ENCODE measurements at regions not wholly inside any gene's neighbourhood (a gene's known extent, or its start where the extent isn't known, plus 50 kb on each side); places are given as distances from the start of the nearest gene placed in this dataset.

DNA sequence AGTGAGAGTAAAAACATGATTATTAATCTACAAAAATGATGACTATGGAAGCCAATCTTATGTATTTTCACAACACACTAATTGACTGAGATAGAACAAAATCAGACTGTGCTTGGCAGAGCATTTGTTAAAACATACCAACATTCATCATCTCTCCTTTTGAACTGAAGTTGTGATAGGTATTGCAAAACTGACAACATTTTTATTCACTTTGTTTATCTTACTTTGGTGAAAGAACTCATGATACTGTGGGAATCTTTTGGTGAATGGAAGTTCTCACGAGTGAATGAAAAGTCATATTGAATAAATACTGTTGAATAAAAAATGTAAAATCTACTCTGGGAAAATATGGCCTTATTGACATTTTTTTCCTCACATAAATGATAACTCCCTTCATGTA is 1430.2 kb upstream of the PIK3C3 start:
- H3K4me3 ChIP-seq: no peak overlapping the region
- DNase-seq: no peak
- no peaks in the 10 kb centered on the region for H3K4me1 ChIP-seq
- no peak for TF ChIP-seq POLR2A (IDR thresholded peaks at IDR 0.05)
- TF ChIP-seq, protein P1, sequence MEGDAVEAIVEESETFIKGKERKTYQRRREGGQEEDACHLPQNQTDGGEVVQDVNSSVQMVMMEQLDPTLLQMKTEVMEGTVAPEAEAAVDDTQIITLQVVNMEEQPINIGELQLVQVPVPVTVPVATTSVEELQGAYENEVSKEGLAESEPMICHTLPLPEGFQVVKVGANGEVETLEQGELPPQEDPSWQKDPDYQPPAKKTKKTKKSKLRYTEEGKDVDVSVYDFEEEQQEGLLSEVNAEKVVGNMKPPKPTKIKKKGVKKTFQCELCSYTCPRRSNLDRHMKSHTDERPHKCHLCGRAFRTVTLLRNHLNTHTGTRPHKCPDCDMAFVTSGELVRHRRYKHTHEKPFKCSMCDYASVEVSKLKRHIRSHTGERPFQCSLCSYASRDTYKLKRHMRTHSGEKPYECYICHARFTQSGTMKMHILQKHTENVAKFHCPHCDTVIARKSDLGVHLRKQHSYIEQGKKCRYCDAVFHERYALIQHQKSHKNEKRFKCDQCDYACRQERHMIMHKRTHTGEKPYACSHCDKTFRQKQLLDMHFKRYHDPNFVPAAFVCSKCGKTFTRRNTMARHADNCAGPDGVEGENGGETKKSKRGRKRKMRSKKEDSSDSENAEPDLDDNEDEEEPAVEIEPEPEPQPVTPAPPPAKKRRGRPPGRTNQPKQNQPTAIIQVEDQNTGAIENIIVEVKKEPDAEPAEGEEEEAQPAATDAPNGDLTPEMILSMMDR (IDR thresholded peaks at IDR 0.05): no peak
- H3K9me3 ChIP-seq: no peaks in the 10 kb centered on the region
- H3K36me3 ChIP-seq: no peaks in the 10 kb centered on the region
- no peak overlapping the region for H3K27ac ChIP-seq
- H3K27me3 ChIP-seq: no peaks in the 10 kb centered on the region

DNA sequence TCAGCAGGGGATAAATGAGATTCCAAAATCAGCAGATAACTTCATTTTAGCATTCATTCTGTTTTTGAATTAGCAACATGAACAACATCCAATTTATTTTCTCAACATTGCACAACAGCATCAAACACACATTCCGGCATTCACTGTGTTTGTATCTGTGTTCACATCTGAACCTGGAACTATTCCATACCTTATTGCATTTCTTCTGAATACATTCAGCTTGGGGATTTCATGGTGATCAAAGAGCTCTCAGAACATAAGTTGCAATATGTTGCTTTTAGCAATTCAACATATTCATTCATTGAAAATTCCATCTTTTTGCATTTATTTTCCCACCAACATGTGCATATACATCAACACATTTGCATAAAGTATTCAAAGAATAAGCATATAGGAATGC is 1431.7 kb upstream of the PIK3C3 start:
- DNase-seq: no peak
- Histone ChIP-seq H3K4me3 (no peak overlapping the region), H3K9me3 (no peaks in the 10 kb centered on the region), H3K4me1 (no peaks in the 10 kb centered on the region), H3K36me3 (no peaks in the 10 kb centered on the region), H3K27me3 (no peaks in the 10 kb centered on the region), H3K27ac (no peak overlapping the region)
- no peak for TF ChIP-seq POLR2A (IDR thresholded peaks at IDR 0.05)
- TF ChIP-seq, protein P1 (IDR thresholded peaks at IDR 0.05): no peak

DNA sequence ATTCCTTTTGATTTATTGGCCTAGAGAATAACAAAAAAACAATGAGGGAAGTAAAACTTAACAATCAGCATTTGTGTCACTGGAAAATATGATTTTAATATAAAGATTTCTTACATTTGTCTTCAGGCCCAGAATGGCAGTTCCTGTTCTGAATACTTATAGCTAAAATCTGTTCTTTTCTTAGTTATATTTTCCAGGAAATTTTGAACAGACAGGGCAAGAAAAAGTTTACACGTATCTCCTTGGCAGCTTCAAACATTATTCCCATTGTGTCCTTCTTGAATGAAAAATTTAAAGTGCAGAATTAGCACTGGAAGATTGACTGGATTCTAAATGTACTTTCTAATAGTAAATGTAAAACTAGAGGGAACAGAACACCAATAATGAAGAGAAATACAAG is 1454.0 kb upstream of the PIK3C3 start:
- Histone ChIP-seq H3K4me1 (no peaks in the 10 kb centered on the region), H3K36me3 (no peaks in the 10 kb centered on the region), H3K27ac (no peak overlapping the region), H3K4me3 (no peak overlapping the region), H3K9me3 (no peaks in the 10 kb centered on the region), H3K27me3 (no peaks in the 10 kb centered on the region)
- TF ChIP-seq, protein P1 (IDR thresholded peaks at IDR 0.05): no peak
- TF ChIP-seq POLR2A (IDR thresholded peaks at IDR 0.05): no peak
- no peak for DNase-seq

DNA sequence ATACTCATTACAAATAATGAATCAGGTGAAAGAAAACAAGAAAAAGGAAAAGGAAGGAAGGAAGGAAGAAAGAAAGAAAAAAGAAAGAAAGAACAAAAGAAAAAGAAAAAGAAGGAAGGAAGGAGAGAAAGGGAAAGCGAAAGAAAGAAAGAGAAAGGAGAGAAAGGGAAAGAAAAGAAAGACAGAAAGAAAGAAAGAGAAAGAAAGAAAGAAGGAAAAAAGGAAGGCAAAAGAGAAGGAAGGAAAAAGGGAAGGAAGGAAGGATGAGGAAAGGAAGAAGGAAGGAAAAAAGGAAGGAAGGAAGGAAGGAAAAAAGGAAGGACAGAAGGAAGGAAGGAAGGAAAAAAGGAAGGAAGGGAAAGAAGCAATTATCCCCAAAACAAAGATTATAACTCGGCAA is 1460.4 kb upstream of the PIK3C3 start:
- no peak for DNase-seq
- Histone ChIP-seq H3K4me3 (no peak overlapping the region), H3K27ac (no peak overlapping the region), H3K4me1 (no peaks in the 10 kb centered on the region), H3K27me3 (no peaks in the 10 kb centered on the region), H3K36me3 (no peaks in the 10 kb centered on the region), H3K9me3 (no peaks in the 10 kb centered on the region)
- TF ChIP-seq, protein P1 (IDR thresholded peaks at IDR 0.05): no peak
- no peak for TF ChIP-seq POLR2A (IDR thresholded peaks at IDR 0.05)

DNA sequence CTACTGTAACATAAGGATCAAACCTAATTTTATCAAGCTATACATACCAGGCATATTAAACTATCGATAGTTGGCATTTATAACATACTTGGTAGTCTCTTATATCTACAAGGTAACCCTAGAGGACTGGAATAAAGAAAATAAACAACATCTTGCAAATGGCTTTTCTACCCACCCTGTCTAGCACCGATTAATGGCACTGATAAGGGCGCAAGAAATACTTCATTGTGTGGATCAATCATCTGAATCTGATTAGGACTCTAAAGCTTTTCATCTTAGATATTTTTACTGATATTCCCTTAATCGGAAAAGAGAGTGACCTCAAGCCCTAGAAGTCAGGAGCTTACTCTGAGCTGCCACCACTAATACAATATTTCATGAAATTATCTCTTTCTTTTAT is 1461.7 kb upstream of the PIK3C3 start:
- Histone ChIP-seq H3K27ac (no peak overlapping the region), H3K4me1 (no peaks in the 10 kb centered on the region), H3K9me3 (no peaks in the 10 kb centered on the region), H3K27me3 (no peaks in the 10 kb centered on the region), H3K36me3 (no peaks in the 10 kb centered on the region), H3K4me3 (no peak overlapping the region)
- no peak for DNase-seq
- TF ChIP-seq POLR2A (IDR thresholded peaks at IDR 0.05): no peak
- TF ChIP-seq, protein P1 (IDR thresholded peaks at IDR 0.05): no peak

DNA sequence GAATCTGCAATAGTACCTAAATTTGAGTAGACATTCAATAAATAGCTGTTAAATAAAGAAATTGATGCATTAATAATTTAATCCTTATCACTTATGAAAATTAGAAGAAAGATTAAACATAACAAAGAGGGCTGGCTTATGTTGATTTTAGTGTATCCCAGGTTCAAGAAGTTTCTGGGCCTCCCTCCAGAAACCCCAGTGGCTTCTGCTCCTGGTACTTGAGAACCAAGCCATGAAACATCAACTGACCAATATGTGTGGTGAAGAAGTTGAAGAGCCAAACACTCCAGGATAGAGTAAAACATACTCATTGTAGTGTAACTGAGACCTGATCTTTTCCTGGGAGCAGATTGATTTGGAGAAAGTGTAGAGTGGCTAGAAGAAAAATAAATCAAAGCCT is 1465.7 kb upstream of the PIK3C3 start:
- H3K9me3 ChIP-seq: no peaks in the 10 kb centered on the region
- no peaks in the 10 kb centered on the region for H3K4me1 ChIP-seq

More for the DNA sequence above, 1465.7 kb upstream of the PIK3C3 start:
- H3K36me3 ChIP-seq: no peaks in the 10 kb centered on the region
- H3K4me3 ChIP-seq: no peak overlapping the region
- TF ChIP-seq, protein P1 (IDR thresholded peaks at IDR 0.05): no peak
- TF ChIP-seq POLR2A (IDR thresholded peaks at IDR 0.05): no peak
- DNase-seq: no peak
- H3K27ac ChIP-seq: no peak overlapping the region
- no peaks in the 10 kb centered on the region for H3K27me3 ChIP-seq

Measured in Peyer's patch (tissue), 4 donors.